IMR-90 (cell line): ENCODE measurements at regions not wholly inside any gene's neighbourhood (a gene's known extent, or its start where the extent isn't known, plus 50 kb on each side); places are given as distances from the start of the nearest gene placed in this dataset.

Experiments
- ATAC-seq: fragments of 200-7000 bp; cut with Tn5 transposase; 2 replicates; pipeline ENCODE4 v1.9.1; 2020; ENCODE audit warnings: low read depth, mild to moderate bottlenecking, moderate library complexity
- BruUV-seq: library from RNA; stranded (reverse); fragments of 400-500 nt; replicated peaks from 2 replicates; lab custom pipeline; 2021; lab: Mats Ljungman, UMichigan
- CTCF ChIA-PET: fragments of 300-600 bp; formaldehyde crosslinking; extraction: SDS; loops from one replicate; lab custom pipeline; 2021; ENCODE audit warnings: antibody characterized with exemption; lab: Yijun Ruan, JAX
- POLR2A ChIA-PET: fragments of 300-600 bp; sonication (Branson Sonifier 250); formaldehyde crosslinking; loops from one replicate; lab custom pipeline; 2022; ENCODE audit warnings: antibody characterized with exemption; ENCODE audit not compliant: unreplicated experiment; lab: Charles Lee
- DNase-seq: peaks from one replicate; pipeline ENCODE4 v3.0.0; 2013
- H2AFZ ChIP-seq: replicated peaks from 2 replicates; pipeline ENCODE3; 2013; ENCODE audit warnings: low read length, mild to moderate bottlenecking; ENCODE audit not compliant: poor library complexity
- H2AK5ac ChIP-seq: 2 replicates; pipeline ENCODE4 v1.6.1; 2013; ENCODE audit warnings: low read depth, low read length, inconsistent platforms
- H2AK9ac ChIP-seq: replicated peaks from 2 replicates; pipeline ENCODE3; 2013; ENCODE audit warnings: mild to moderate bottlenecking, low read depth, low read length, moderate library complexity; ENCODE audit not compliant: poor library complexity
- H2BK120ac ChIP-seq: 2 replicates; pipeline ENCODE4 v1.6.1; 2013; ENCODE audit warnings: low read depth, low read length, inconsistent platforms
- H2BK15ac ChIP-seq: 3 replicates; pipeline ENCODE4 v1.6.1; 2013; ENCODE audit warnings: low read depth, low read length, inconsistent platforms
- H2BK20ac ChIP-seq: 2 replicates; pipeline ENCODE4 v1.6.1; 2013; ENCODE audit warnings: low read depth, mild to moderate bottlenecking, inconsistent platforms, low read length, moderate library complexity
- H2BK5ac ChIP-seq: 2 replicates; pipeline ENCODE4 v1.6.1; 2013; ENCODE audit warnings: mild to moderate bottlenecking, low read depth, low read length, inconsistent platforms; ENCODE audit not compliant: poor library complexity, severe bottlenecking
- H3K14ac ChIP-seq: replicated peaks from 2 replicates; pipeline ENCODE4 v1.6.1; 2013; ENCODE audit warnings: low read depth, low read length, inconsistent platforms
- H3K18ac ChIP-seq: 2 replicates; pipeline ENCODE4 v1.6.1; 2013; ENCODE audit warnings: low read depth, low read length, control low read depth
- H3K23ac ChIP-seq: 2 replicates; pipeline ENCODE4 v1.6.1; 2013; ENCODE audit warnings: low read depth, low read length, inconsistent platforms
- H3K27ac ChIP-seq: 2 replicates; pipeline ENCODE4 v1.5.1; 2013; ENCODE audit warnings: mild to moderate bottlenecking, control low read depth, low read length; ENCODE audit not compliant: insufficient read depth
- H3K27me3 ChIP-seq: 2 replicates; pipeline ENCODE4 v1.6.1; 2013; ENCODE audit warnings: low read length; ENCODE audit not compliant: control insufficient read depth, insufficient read depth
- H3K36me3 ChIP-seq: 2 replicates; pipeline ENCODE4 v1.6.1; 2013; ENCODE audit warnings: low read length, mixed read lengths; ENCODE audit not compliant: control insufficient read depth, insufficient read depth
- H3K4ac ChIP-seq: 2 replicates; pipeline ENCODE4 v1.6.1; 2013; ENCODE audit warnings: low read depth, low read length, inconsistent platforms
- H3K4me1 ChIP-seq: 2 replicates; pipeline ENCODE4 v1.6.1; 2013; ENCODE audit warnings: low read length, mixed read lengths; ENCODE audit not compliant: control insufficient read depth, insufficient read depth
- H3K4me2 ChIP-seq: 2 replicates; pipeline ENCODE4 v1.6.1; 2013; ENCODE audit warnings: low read depth, mild to moderate bottlenecking, control low read depth, low read length, moderate library complexity
- H3K4me3 ChIP-seq: 2 replicates; pipeline ENCODE4 v1.5.1; 2013; ENCODE audit warnings: low read depth, mild to moderate bottlenecking, control low read depth, low read length, moderate library complexity; ENCODE audit not compliant: insufficient read depth
- H3K56ac ChIP-seq: 2 replicates; pipeline ENCODE4 v1.6.1; 2013; ENCODE audit warnings: low read length, inconsistent platforms; ENCODE audit not compliant: insufficient read depth; ENCODE audit errors: extremely low read depth
- H3K79me1 ChIP-seq, 2 experiments: 2 replicates each; pipeline ENCODE4 v1.6.1; 2013; ENCODE audit warnings: low read length in 2 of 2, inconsistent platforms in 1 of 2, low read depth in 1 of 2
- H3K9ac ChIP-seq: 2 replicates; pipeline ENCODE4 v1.6.1; 2013; ENCODE audit warnings: low read depth, low read length, control low read depth
- H3K9me1 ChIP-seq: 2 replicates; pipeline ENCODE4 v1.6.1; 2013; ENCODE audit warnings: low read length, inconsistent platforms; ENCODE audit not compliant: insufficient read depth
- H3K9me3 ChIP-seq: 2 replicates; pipeline ENCODE4 v1.6.1; 2013; ENCODE audit warnings: low read length; ENCODE audit not compliant: control insufficient read depth, insufficient read depth
- H4K20me1 ChIP-seq: 2 replicates; pipeline ENCODE4 v1.6.1; 2013; ENCODE audit warnings: low read length, inconsistent platforms; ENCODE audit not compliant: insufficient read depth
- H4K5ac ChIP-seq: 2 replicates; pipeline ENCODE4 v1.6.1; 2013; ENCODE audit warnings: mild to moderate bottlenecking, low read depth, low read length, control low read depth
- H4K8ac ChIP-seq, 2 experiments: 2 replicates each; pipeline ENCODE4 v1.6.1; 2013; ENCODE audit warnings: low read depth in 2 of 2, low read length in 2 of 2, control low read depth in 1 of 2, inconsistent platforms in 1 of 2
- H4K91ac ChIP-seq: 2 replicates; pipeline ENCODE4 v1.6.1; 2013; ENCODE audit warnings: low read depth, low read length, inconsistent platforms; ENCODE audit not compliant: insufficient read depth
- BHLHE40 ChIP-seq: fragments of 150-350 bp; IDR thresholded peaks from 2 replicates; pipeline ENCODE4 v1.6.1; 2016; ENCODE audit warnings: mild to moderate bottlenecking, low read depth, low read length
- FOS ChIP-seq: fragments of 150-350 bp; IDR thresholded peaks from 2 replicates; pipeline ENCODE4 v1.6.1; 2016; ENCODE audit warnings: low read depth, low read length
- MAFK ChIP-seq: IDR thresholded peaks from 2 replicates; pipeline ENCODE4 v1.6.1; 2012; ENCODE audit warnings: low read depth, low read length, improper control_type of control experiment
- MAZ ChIP-seq: IDR thresholded peaks from 2 replicates; pipeline ENCODE4 v1.6.1; 2012; ENCODE audit warnings: low read depth, mild to moderate bottlenecking, low read length, improper control_type of control experiment, moderate library complexity, borderline replicate concordance
- POLR2A ChIP-seq: IDR thresholded peaks from 2 replicates; pipeline ENCODE4 v1.6.1; 2012; ENCODE audit warnings: mild to moderate bottlenecking, low read depth, low read length
- RCOR1 ChIP-seq: IDR thresholded peaks from 2 replicates; pipeline ENCODE4 v1.6.1; 2012; ENCODE audit warnings: mild to moderate bottlenecking, low read length, improper control_type of control experiment; ENCODE audit not compliant: insufficient replicate concordance
- RFX5 ChIP-seq: IDR thresholded peaks from 2 replicates; pipeline ENCODE4 v1.8.0; 2012; ENCODE audit warnings: low read depth, mild to moderate bottlenecking, low read length, moderate library complexity
- SMC3 ChIP-seq: fragments of 150-350 bp; IDR thresholded peaks from 2 replicates; pipeline ENCODE4 v1.6.1; 2016; ENCODE audit warnings: low read depth, mild to moderate bottlenecking, antibody characterized with exemption, low read length, moderate library complexity
- WGBS, 2 experiments: methylation state at CpG; one replicate each; pipeline versions ENCODE4 v1.1.5 to v1.1.7; 2013; ENCODE audit warnings: missing lambda C conversion rate in 2 of 2; ENCODE audit not compliant: insufficient read length in 1 of 2; ENCODE audit errors: extremely low coverage in 2 of 2; 5-methylcytosine and 5-hydroxymethylcytosine counted together
- dilution Hi-C: fragments of 300-500 bp; cut with HindIII; formaldehyde crosslinking; loops from one replicate; pipeline ENCODE4 v1.14.3; 2018; ENCODE audit warnings: low sequenced_read_pairs; ENCODE audit not compliant: unreplicated experiment
- in situ Hi-C: fragments of 300-500 bp; cut with MboI; formaldehyde crosslinking; loops from 3 replicates; pipeline ENCODE4 v1.14.3; 2019; ENCODE audit warnings: low sequenced_read_pairs, inconsistent platforms, mixed read lengths
- intact Hi-C: fragments of 100-400 bp; cut with micrococcal nuclease; formaldehyde crosslinking; loops from 2 replicates; pipeline ENCODE4 v1.10.0; 2022
- TF ChIP-seq, protein P1 (sequence below): fragments of 150-350 bp; IDR thresholded peaks from 2 replicates; pipeline ENCODE4 v1.6.1; 2016; ENCODE audit warnings: low read depth, mild to moderate bottlenecking, low read length, moderate library complexity, borderline replicate concordance
- TF ChIP-seq, protein P2 (sequence below): conservative IDR thresholded peaks from 2 replicates; pipeline ENCODE4 v1.5.1; 2012; ENCODE audit warnings: mild to moderate bottlenecking, low read depth, low read length, improper control_type of control experiment
- TF ChIP-seq, protein P3 (sequence below): fragments of 150-350 bp; IDR thresholded peaks from 2 replicates; pipeline ENCODE4 v1.6.1; 2017; ENCODE audit warnings: mild to moderate bottlenecking, antibody characterized with exemption, low read length, low read depth

DNA sequence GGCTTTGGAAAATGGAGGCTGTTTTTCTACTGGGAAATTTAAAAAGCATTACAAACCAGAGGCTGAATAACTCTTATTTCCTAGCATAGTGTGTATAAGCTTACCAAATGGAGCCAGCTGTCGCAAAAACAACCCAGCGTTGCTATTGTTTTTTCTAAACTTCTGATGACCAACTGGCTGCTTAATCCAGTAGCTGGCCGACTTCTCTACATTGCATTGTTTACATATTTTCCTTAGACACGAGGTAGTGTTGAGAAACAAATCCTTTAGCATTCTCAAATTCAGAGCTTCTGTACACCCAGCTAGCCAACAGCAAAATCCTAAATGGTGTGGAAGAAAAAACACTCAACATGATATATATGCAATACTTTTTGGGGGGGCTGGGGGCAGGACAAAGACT lies 161.0 kb upstream of the ADAMTS9 start:
- Histone ChIP-seq H2BK20ac (no peak overlapping the region), H3K9me1 (no peaks in the 10 kb centered on the region), H4K91ac (no peak overlapping the region), H2AK9ac (no peak overlapping the region), H4K8ac (no peak overlapping the region), H3K4me1 (peaks cover 5% of the 10 kb centered on the region; the same call in 1 of the 2 replicates), H3K27ac (no peak overlapping the region), H2BK15ac (no peak overlapping the region), H3K23ac (no peak overlapping the region), H3K27me3 (no peaks in the 10 kb centered on the region), H2BK5ac (no peak overlapping the region), H3K36me3 (no peaks in the 10 kb centered on the region), H3K4ac (no peak overlapping the region), H3K4me2 (no peak overlapping the region), H2AFZ (no peak overlapping the region), H2BK120ac (no peak overlapping the region), H3K9me3 (no peaks in the 10 kb centered on the region), H3K18ac (no peak overlapping the region), H3K56ac (no peak overlapping the region), H4K20me1 (no peaks in the 10 kb centered on the region), H3K4me3 (no peak overlapping the region), H3K14ac (no peak overlapping the region), H3K79me1 (no peaks in the 10 kb centered on the region), H2AK5ac (no peak overlapping the region), H4K5ac (no peak overlapping the region), H3K9ac (no peak overlapping the region)
- TF ChIP-seq, protein P1, sequence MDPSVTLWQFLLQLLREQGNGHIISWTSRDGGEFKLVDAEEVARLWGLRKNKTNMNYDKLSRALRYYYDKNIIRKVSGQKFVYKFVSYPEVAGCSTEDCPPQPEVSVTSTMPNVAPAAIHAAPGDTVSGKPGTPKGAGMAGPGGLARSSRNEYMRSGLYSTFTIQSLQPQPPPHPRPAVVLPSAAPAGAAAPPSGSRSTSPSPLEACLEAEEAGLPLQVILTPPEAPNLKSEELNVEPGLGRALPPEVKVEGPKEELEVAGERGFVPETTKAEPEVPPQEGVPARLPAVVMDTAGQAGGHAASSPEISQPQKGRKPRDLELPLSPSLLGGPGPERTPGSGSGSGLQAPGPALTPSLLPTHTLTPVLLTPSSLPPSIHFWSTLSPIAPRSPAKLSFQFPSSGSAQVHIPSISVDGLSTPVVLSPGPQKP = no peak
- TF ChIP-seq POLR2A (no peak), MAFK (no peak), RFX5 (no peak), SMC3 (no peak), RCOR1 (no peak), MAZ (no peak), FOS (no peak), BHLHE40 (no peak)
- TF ChIP-seq, protein P2, sequence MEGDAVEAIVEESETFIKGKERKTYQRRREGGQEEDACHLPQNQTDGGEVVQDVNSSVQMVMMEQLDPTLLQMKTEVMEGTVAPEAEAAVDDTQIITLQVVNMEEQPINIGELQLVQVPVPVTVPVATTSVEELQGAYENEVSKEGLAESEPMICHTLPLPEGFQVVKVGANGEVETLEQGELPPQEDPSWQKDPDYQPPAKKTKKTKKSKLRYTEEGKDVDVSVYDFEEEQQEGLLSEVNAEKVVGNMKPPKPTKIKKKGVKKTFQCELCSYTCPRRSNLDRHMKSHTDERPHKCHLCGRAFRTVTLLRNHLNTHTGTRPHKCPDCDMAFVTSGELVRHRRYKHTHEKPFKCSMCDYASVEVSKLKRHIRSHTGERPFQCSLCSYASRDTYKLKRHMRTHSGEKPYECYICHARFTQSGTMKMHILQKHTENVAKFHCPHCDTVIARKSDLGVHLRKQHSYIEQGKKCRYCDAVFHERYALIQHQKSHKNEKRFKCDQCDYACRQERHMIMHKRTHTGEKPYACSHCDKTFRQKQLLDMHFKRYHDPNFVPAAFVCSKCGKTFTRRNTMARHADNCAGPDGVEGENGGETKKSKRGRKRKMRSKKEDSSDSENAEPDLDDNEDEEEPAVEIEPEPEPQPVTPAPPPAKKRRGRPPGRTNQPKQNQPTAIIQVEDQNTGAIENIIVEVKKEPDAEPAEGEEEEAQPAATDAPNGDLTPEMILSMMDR = no peak
- TF ChIP-seq, protein P3, sequence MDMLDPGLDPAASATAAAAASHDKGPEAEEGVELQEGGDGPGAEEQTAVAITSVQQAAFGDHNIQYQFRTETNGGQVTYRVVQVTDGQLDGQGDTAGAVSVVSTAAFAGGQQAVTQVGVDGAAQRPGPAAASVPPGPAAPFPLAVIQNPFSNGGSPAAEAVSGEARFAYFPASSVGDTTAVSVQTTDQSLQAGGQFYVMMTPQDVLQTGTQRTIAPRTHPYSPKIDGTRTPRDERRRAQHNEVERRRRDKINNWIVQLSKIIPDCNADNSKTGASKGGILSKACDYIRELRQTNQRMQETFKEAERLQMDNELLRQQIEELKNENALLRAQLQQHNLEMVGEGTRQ = no peak
- DNase-seq (peak; percentile 22), ATAC-seq (peak; percentile 84)
- no CpG with 5 or more reads among the region's 4 CpGs for WGBS, 2 experiments
- dilution Hi-C loops (no loop called here), in situ Hi-C loops (no loop called here), intact Hi-C loops (no loop called here)
- ChIA-PET CTCF (interaction anchor here (0.6 kb wide), 1 partner anchor 470 kb away, joined by 3 read pairs; no protein-coding TSS in a partner anchor), POLR2A (no interaction called here)
- no TSS peak for BruUV-seq
